ENCODE measurements at regions not wholly inside any gene's neighbourhood (a gene's known extent, or its start where the extent isn't known, plus 50 kb on each side); places are given as distances from the start of the nearest gene placed in this dataset.

DNA sequence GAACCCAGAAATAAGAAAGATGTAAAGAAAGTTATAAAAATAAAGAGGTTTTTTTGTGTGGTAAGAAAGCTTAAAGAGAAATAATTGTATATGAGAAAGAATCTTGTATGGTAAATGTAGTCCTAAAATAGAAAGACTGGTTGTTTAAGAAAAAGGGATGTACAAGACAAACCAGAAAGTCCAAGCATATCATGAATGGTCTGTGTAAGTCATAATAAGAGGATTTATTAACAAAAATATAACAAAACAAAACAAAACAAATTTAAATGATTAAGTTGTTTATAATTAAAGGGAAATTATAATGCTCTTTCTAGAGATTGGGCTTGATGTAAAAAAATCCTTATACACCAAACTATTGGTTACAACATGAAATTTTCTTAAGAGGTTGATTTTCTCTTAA lies 590.4 kb upstream of the PTGER4 start:
- Histone ChIP-seq H4K8ac (replicated peaks; ENCODE audit: insufficient read length, low read depth, low read length) (no peak overlapping the region), H3K27me3 (ENCODE audit: insufficient read depth, low read length) (no peaks in the 10 kb centered on the region), H4K91ac (ENCODE audit: insufficient read length, low read depth, low read length) (no peak overlapping the region), H2BK120ac (ENCODE audit: low read depth, low read length, poor library complexity, severe bottlenecking) (no peak overlapping the region), H2AFZ (ENCODE audit: low read length) (no peak overlapping the region), H3K4me2 (ENCODE audit: insufficient read depth, insufficient read length, low read length) (no peak overlapping the region), H3K14ac (ENCODE audit: insufficient read depth, low read length) (no peak overlapping the region), H2BK15ac (ENCODE audit: low read depth, low read length) (no peak overlapping the region), H3K27ac (ENCODE audit: insufficient read length, low read depth, low read length) (no peak overlapping the region), H4K5ac (ENCODE audit: insufficient read length, low read depth, low read length) (no peak overlapping the region), H2BK12ac (ENCODE audit: insufficient read length, low read depth, low read length) (no peak overlapping the region), H2AK5ac (ENCODE audit: insufficient read length, low read length) (no peak overlapping the region), H3K9ac (ENCODE audit: extremely low read depth, insufficient read length, low read length) (no peak overlapping the region), H3K9me3 (ENCODE audit: control insufficient read depth, low read depth, low read length) (peaks cover 12% of the 10 kb centered on the region), H3K23me2 (ENCODE audit: insufficient read length, low read depth, low read length, poor library complexity, severe bottlenecking) (no peaks in the 10 kb centered on the region), H2BK5ac (ENCODE audit: insufficient read length, low read length) (no peak overlapping the region), H3K4me1 (ENCODE audit: insufficient read depth, low read length) (no peaks in the 10 kb centered on the region), H3K23ac (ENCODE audit: insufficient read length, low read depth, low read length) (no peak overlapping the region), H3T11ph (ENCODE audit: low read length) (no peak overlapping the region), H3K79me1 (ENCODE audit: insufficient read depth, low read depth, low read length, poor library complexity, severe bottlenecking) (no peaks in the 10 kb centered on the region), H3K18ac (ENCODE audit: insufficient read length, low read depth, low read length) (no peak overlapping the region), H3K56ac (ENCODE audit: insufficient read length, low read depth, low read length) (no peak overlapping the region), H4K20me1 (ENCODE audit: control insufficient read depth, insufficient read depth, insufficient read length) (no peaks in the 10 kb centered on the region), H3K79me2 (ENCODE audit: insufficient read depth, low read length) (no peaks in the 10 kb centered on the region), H2BK20ac (ENCODE audit: low read depth, low read length, poor library complexity, severe bottlenecking) (no peak overlapping the region), H3K4ac (ENCODE audit: low read depth, low read length) (no peak overlapping the region)
- no peak overlapping the region for H3K4me3 Mint-ChIP-seq
- H3K4me1 Mint-ChIP-seq: no peaks in the 10 kb centered on the region
- TF ChIP-seq, protein P1, sequence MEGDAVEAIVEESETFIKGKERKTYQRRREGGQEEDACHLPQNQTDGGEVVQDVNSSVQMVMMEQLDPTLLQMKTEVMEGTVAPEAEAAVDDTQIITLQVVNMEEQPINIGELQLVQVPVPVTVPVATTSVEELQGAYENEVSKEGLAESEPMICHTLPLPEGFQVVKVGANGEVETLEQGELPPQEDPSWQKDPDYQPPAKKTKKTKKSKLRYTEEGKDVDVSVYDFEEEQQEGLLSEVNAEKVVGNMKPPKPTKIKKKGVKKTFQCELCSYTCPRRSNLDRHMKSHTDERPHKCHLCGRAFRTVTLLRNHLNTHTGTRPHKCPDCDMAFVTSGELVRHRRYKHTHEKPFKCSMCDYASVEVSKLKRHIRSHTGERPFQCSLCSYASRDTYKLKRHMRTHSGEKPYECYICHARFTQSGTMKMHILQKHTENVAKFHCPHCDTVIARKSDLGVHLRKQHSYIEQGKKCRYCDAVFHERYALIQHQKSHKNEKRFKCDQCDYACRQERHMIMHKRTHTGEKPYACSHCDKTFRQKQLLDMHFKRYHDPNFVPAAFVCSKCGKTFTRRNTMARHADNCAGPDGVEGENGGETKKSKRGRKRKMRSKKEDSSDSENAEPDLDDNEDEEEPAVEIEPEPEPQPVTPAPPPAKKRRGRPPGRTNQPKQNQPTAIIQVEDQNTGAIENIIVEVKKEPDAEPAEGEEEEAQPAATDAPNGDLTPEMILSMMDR (conservative IDR thresholded peaks at IDR 0.05): no peak
- peaks cover 9 to 44% (median 43%) of the 10 kb centered on the region in 3 experiments; a peak in 6 of 7 replicates for H3K36me3 Mint-ChIP-seq (ENCODE audit: insufficient read depth in 1 of 3, low read depth in 3 of 3)
- H3K27ac Mint-ChIP-seq: no peak overlapping the region
- H3K27me3 Mint-ChIP-seq (ENCODE audit: low read depth): no peaks in the 10 kb centered on the region; the same call in 1 of the 2 replicates
- peaks cover 62 to 68% of the 10 kb centered on the region in 2 experiments for H3K9me3 Mint-ChIP-seq
- DNase-seq: no peak

Measured in H9 (cell line).